ENCODE measurements at regions not wholly inside any gene's neighbourhood (a gene's known extent, or its start where the extent isn't known, plus 50 kb on each side); places are given as distances from the start of the nearest gene placed in this dataset.

- TF ChIP-seq, protein P1, sequence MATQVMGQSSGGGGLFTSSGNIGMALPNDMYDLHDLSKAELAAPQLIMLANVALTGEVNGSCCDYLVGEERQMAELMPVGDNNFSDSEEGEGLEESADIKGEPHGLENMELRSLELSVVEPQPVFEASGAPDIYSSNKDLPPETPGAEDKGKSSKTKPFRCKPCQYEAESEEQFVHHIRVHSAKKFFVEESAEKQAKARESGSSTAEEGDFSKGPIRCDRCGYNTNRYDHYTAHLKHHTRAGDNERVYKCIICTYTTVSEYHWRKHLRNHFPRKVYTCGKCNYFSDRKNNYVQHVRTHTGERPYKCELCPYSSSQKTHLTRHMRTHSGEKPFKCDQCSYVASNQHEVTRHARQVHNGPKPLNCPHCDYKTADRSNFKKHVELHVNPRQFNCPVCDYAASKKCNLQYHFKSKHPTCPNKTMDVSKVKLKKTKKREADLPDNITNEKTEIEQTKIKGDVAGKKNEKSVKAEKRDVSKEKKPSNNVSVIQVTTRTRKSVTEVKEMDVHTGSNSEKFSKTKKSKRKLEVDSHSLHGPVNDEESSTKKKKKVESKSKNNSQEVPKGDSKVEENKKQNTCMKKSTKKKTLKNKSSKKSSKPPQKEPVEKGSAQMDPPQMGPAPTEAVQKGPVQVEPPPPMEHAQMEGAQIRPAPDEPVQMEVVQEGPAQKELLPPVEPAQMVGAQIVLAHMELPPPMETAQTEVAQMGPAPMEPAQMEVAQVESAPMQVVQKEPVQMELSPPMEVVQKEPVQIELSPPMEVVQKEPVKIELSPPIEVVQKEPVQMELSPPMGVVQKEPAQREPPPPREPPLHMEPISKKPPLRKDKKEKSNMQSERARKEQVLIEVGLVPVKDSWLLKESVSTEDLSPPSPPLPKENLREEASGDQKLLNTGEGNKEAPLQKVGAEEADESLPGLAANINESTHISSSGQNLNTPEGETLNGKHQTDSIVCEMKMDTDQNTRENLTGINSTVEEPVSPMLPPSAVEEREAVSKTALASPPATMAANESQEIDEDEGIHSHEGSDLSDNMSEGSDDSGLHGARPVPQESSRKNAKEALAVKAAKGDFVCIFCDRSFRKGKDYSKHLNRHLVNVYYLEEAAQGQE (IDR thresholded peaks at IDR 0.05; ENCODE audit: insufficient read depth in 1 of 2, low read depth in 2 of 2, low read length in 2 of 2) = no peak
- TF ChIP-seq SIN3A (IDR thresholded peaks at IDR 0.05; ENCODE audit: borderline replicate concordance, insufficient read depth, low read length) (no peak), FOXP2 (optimal IDR thresholded peaks at IDR 0.05; ENCODE audit: borderline replicate concordance, extremely low read depth, extremely low read length, insufficient read depth) (no peak), POLR2AphosphoS5 (IDR thresholded peaks at IDR 0.05; ENCODE audit: low read depth, low read length) (no peak), TAF1 (IDR thresholded peaks at IDR 0.05; ENCODE audit: borderline replicate concordance, insufficient read depth, low read length) (no peak)
Measured at GRCh38 chr14:22026527-22026926, 352.9 kb upstream of the OR4E1 start.

DNA sequence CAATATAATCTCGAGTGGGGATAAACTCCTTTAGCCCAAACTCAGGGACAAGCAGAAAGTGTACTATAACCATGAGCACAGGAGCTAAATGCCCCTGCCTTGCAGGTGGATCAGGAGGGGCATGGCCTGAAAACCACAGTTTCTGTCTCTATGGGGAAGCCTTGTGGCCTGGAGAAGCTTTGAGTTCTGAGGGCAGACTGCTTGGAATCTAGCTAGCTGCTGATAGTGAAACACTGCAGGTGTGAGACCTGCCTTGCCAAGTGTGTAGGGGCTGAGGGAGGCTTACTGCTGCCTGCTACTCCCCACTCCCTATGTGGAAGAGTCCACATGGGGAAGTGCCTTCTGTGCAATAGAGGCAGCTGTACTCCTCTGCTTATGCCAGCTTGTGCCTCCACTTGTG is 352.3 kb upstream of the OR4E1 start:
- TF ChIP-seq POLR2AphosphoS5 (IDR thresholded peaks at IDR 0.05; ENCODE audit: low read depth, low read length) (no peak), SIN3A (IDR thresholded peaks at IDR 0.05; ENCODE audit: borderline replicate concordance, insufficient read depth, low read length) (no peak), TAF1 (IDR thresholded peaks at IDR 0.05; ENCODE audit: borderline replicate concordance, insufficient read depth, low read length) (no peak), FOXP2 (optimal IDR thresholded peaks at IDR 0.05; ENCODE audit: borderline replicate concordance, extremely low read depth, extremely low read length, insufficient read depth) (no peak)
- TF ChIP-seq, protein P1 (IDR thresholded peaks at IDR 0.05; ENCODE audit: insufficient read depth in 1 of 2, low read depth in 2 of 2, low read length in 2 of 2) = no peak

DNA sequence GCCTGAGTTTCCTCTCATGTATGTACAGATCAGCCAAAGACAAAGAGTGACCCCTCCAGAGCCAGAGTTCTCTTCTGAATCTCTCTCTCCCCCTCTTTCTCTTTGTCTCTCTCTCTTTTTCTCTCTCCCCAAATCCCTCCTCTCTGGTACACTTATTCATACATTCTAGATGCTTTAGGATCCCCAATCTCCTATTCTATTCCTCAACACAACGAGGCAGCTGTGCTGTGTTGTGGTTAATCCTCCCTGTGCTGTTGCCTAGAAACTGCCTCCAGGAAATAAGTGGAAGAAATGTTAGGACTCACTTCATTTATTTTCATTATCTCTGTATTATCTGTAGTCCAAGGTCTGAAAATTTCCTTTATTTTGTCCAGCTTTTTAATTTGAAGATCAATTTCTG is 350.5 kb upstream of the OR4E1 start:
- TF ChIP-seq TAF1 (IDR thresholded peaks at IDR 0.05; ENCODE audit: borderline replicate concordance, insufficient read depth, low read length) (no peak), SIN3A (IDR thresholded peaks at IDR 0.05; ENCODE audit: borderline replicate concordance, insufficient read depth, low read length) (no peak), FOXP2 (optimal IDR thresholded peaks at IDR 0.05; ENCODE audit: borderline replicate concordance, extremely low read depth, extremely low read length, insufficient read depth) (no peak), POLR2AphosphoS5 (IDR thresholded peaks at IDR 0.05; ENCODE audit: low read depth, low read length) (no peak)
- TF ChIP-seq, protein P1 (IDR thresholded peaks at IDR 0.05; ENCODE audit: insufficient read depth in 1 of 2, low read depth in 2 of 2, low read length in 2 of 2) = no peak

GRCh38 chr14:22018890-22019289 is 345.3 kb upstream of the OR4E1 start:
- TF ChIP-seq TAF1 (IDR thresholded peaks at IDR 0.05; ENCODE audit: borderline replicate concordance, insufficient read depth, low read length) = no peak

DNA sequence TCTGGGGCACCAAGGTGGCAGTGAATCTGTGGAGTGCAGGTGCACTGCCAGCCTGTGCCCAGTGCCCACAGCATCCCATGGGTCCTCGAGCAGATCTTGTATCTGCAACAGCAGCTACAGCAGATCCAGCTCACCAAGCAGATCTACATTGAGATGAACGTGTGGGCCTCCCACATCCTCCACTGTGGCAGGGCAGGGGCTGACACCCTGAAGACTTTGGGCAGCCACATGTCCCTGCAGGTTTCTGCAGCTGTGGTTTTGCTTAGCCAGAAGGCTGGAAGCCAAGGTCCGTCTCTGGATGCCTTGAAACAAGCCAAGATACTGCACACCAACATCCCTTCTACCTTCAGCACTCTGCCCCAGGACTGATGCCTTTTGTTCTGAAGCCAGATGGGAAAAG is 338.8 kb upstream of the OR4E1 start:
- no peak for TF ChIP-seq SIN3A (IDR thresholded peaks at IDR 0.05; ENCODE audit: borderline replicate concordance, insufficient read depth, low read length)

DNA sequence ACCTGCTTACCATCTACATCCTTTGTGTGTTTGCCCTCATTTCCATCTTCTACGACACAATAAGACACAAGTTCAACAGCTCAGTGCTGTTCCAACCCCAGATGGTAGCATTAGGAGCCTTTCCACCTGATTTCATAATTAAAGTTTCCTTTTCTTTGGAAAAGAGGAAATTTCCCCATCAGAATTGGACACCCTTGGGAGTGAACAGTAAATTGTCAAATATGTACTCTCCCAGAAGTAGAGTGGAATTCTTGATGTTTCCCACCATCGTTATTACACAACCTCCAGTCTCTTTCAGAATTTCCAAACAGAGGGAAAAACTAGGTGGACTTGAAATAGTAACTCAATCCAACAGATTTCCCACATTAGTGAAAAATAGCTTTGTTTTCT is 337.6 kb upstream of the OR4E1 start:
- TF ChIP-seq TAF1 (IDR thresholded peaks at IDR 0.05; ENCODE audit: borderline replicate concordance, insufficient read depth, low read length) (no peak), POLR2AphosphoS5 (IDR thresholded peaks at IDR 0.05; ENCODE audit: low read depth, low read length) (no peak), FOXP2 (optimal IDR thresholded peaks at IDR 0.05; ENCODE audit: borderline replicate concordance, extremely low read depth, extremely low read length, insufficient read depth) (no peak), SIN3A (IDR thresholded peaks at IDR 0.05; ENCODE audit: borderline replicate concordance, insufficient read depth, low read length) (no peak)
- TF ChIP-seq, protein P1 (IDR thresholded peaks at IDR 0.05; ENCODE audit: insufficient read depth in 1 of 2, low read depth in 2 of 2, low read length in 2 of 2) = no peak

Measured in PFSK-1 (cell line).